ENCODE measurements at regions not wholly inside any gene's neighbourhood (a gene's known extent, or its start where the extent isn't known, plus 50 kb on each side); places are given as distances from the start of the nearest gene placed in this dataset.

GRCh38 chr21:31448496-31448895, 104.4 kb upstream of the TIAM1 start (continued):
- no peak for TF ChIP-seq RXRA (IDR thresholded peaks at IDR 0.05; ENCODE audit: insufficient read depth, low read depth, low read length)
- no peak for TF ChIP-seq BRCA1 (IDR thresholded peaks at IDR 0.05; ENCODE audit: low read depth, low read length)
- TF ChIP-seq SIN3A (conservative IDR thresholded peaks at IDR 0.05 in 1 of 2, IDR thresholded peaks at IDR 0.05 in 1 of 2; ENCODE audit: low read depth in 1 of 2, low read length in 2 of 2) = no peak
- TF ChIP-seq GABPA (IDR thresholded peaks at IDR 0.05; ENCODE audit: borderline replicate concordance, insufficient read depth, low read length) = no peak
- no peak for TF ChIP-seq SIX5 (IDR thresholded peaks at IDR 0.05; ENCODE audit: low read depth, low read length)
- no peak for TF ChIP-seq TAF7 (optimal IDR thresholded peaks at IDR 0.05; ENCODE audit: borderline replicate concordance, low read depth, low read length)
- no peak for TF ChIP-seq CBX8 (IDR thresholded peaks at IDR 0.05; ENCODE audit: borderline replicate concordance, low read depth, low read length)
- no peak for TF ChIP-seq KDM1A (IDR thresholded peaks at IDR 0.05; ENCODE audit: borderline replicate concordance, low read length)
- no peak for TF ChIP-seq SAP30 (IDR thresholded peaks at IDR 0.05; ENCODE audit: insufficient read depth, insufficient replicate concordance, low read length)
